ENCODE measurements at regions not wholly inside any gene's neighbourhood (a gene's known extent, or its start where the extent isn't known, plus 50 kb on each side); places are given as distances from the start of the nearest gene placed in this dataset.

DNA sequence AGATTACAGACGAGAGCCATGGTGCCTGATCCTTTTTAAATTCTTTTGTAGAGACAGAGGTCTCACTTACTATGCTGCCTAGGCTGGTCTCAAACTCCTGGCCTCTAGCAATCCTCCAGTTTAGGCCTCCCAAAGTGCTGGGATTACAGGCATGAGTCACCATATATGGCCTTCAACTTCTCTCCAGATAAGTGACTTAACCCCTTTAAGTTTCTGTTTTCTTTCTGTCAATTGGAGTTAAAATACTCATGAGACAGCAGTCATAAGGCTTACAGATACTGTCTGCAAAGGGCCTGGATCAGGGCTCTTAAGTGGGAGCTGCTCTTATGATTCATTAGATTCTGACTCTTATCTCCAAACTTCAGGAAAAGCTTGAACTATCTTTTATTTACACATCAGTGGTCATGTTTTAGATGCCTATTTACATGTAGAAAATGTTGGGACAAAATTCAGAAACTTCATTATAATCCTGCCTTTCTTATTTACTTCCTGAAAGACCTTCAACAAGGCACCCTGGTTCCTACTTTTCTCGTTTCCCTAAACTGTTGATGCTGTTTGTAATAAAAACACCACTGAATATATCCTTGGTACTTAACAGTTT is 271.5 kb upstream of the TBX3 start:
- H3K27ac ChIP-seq (ENCODE audit: low read depth, low read length), result no peak overlapping the region
- 61 to 71% (median 64%) methylated on average over 2 of the region's 2 CpGs for WGBS, 3 donors

DNA sequence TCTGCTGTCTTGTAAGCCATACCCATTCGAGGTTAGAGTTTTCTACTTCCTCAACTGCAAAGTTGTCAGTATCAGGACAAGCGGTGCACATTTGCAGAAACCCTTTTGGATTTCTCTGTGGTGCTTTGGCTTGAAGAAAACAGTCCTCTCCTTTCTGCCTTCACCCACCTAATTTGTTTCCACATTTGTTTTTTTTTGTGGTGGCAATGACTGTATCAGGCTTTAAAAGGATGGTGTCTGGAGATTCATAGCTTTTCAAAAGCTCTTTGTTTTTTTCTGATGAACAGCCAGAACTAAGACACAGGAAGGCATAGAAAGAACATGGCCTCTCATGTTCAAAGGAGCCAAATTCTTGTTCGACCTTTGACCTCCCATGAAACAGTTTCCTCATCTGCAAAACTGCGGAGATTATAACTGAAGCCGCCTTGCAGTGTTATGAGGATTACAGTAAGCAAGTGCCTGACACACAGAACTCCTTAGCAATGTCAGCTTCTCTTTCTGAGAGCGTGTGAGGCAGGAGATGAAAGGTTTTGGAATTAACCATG is 270.6 kb upstream of the TBX3 start:
- no peak overlapping the region for H3K27ac ChIP-seq (ENCODE audit: low read depth, low read length)
- 82 to 83% (median 83%) methylated on average over 6 of the region's 6 CpGs for WGBS, 3 donors

DNA sequence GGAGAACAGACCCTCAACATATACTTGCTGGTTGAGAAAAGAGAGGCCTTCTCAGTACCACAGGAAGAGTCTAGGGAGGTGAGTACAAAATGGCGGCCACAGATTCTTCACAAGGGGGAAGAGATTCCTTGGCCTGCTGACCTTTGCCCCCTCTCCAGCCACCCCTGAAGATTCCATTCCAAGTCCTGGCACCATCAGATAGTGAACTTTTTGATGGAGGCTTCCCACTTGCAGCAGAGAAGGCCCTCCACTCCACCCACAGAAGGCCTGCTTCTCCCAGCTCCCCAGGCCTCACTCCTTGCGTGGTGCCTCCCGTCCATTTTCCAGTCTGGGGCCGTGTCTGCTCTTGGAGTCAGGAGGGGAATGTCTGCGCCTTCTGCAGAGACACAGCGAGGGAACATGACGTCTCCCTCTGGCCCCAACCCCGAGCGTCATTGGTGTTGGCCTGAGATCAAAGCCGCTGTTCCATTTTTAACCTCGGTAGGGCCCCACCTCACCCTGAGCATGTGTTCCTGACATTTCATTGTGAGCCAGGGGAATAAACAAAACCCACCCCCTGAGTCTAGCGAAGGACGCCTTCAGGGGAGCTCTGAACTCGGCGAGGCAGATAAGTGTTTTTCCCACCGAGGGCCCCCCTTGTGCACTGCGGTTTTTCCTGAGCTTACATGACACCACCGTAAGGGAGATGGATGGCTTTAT is 268.7 kb upstream of the TBX3 start:
- H3K27ac ChIP-seq (ENCODE audit: low read depth, low read length), result no peak overlapping the region

DNA sequence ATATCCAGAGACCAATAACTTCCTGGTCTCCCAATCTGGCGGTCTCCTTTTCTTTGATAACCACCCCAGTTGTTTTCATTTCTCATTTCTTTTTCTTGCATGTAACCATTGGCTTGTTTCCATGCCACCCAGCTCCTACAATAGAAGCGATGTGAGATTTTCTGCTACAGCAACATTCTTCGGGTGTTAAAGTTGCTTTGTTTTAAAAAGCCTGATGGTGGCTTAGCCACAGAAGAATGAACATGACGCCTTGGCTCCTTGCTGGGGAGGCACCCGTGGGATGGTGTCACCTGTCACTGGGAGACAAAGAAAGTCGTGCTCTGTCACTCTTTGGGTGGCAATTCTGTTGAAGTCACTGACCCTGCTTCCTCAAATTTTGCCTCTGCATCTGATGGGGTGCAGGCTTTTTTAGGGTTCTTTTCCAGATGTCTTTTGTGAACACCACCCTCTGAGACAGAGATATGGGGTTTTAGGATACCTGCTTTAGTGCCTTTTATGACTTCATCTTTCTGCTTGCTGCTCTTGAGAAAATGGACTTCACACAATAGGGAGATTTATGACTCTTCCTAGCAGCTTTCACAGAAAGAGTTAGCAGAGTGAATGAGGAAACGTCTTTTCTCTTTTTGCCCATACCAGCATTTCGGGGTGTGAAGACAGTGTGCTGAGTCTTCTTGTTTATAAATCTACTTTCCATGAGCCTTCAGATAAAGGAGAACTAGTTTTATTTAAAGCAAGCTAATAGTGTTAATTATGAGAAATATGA is 265.3 kb upstream of the TBX3 start:
- WGBS, 3 donors, result 61 to 81% (median 69%) methylated on average over 8 of the region's 8 CpGs
- no peak overlapping the region for H3K27ac ChIP-seq (ENCODE audit: low read depth, low read length)

More for the DNA sequence above, 268.7 kb upstream of the TBX3 start:
- 64 to 76% (median 65%) methylated on average over 18 of the region's 18 CpGs for WGBS, 3 donors

DNA sequence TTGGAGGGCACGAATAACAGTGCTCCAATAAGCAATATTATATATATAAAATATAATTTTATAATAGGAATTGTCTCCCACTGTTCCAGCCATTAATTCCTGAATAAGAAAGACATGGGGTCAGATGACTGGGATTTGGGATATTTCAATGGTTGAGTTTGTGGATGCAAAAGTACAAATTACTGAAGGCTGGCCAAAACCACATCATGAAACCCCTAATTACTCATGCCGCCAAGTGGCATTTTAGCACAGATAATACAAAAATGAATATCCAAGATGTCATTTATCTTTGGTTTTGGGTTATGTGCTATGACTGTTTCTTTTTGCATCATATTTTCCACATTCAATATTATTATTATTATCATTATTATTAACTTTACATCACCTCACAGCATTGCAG is 261.4 kb upstream of the TBX3 start:
- WGBS, 3 donors, result 66 to 88% (median 87%) methylated on average over 2 of the region's 2 CpGs

DNA sequence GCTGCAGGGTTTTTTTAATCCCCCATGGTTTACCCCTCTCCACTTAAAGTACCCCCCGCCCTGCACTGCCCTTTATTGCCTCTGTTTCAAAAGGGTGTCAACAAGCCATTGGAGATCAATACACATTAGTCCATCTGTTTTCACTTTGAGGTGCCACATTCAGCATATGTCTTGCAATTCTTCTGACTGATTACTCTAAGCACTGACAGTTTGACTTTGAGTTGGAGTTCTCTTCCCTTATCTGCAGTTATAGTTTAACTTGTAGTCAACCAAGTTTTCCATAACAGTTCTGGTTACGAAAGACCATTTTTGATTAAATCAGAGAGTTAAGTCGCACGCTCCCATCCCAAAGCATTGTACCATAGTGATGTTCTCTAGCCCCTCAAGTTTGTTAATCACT is 260.8 kb upstream of the TBX3 start:
- WGBS, 3 donors, result 36 to 92% (median 80%) methylated on average over 4 of the region's 4 CpGs
- H3K27ac ChIP-seq (ENCODE audit: low read depth, low read length), result no peak overlapping the region

More for the DNA sequence above, 261.4 kb upstream of the TBX3 start:
- no peak overlapping the region for H3K27ac ChIP-seq (ENCODE audit: low read depth, low read length)

DNA sequence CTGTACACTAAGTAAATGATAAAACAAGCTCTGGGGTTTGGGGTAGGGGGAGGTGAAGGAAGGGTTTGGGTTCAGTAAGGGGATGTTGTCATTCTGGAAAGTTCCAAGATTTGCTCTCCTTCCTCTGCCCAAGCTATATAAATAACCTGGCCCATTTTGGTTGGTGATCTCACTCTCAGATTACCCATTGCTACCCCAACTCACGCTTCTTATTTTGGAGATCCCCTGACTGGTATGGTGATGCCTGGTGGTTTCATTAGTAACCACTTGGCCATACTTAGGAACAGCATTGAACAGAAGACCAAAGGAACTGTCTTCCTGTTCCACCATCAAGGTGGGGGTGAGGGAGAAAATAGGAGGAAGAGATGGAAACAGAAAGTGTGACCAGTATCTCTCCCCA is 259.6 kb upstream of the TBX3 start:
- 74 to 93% (median 76%) methylated on average over 1 of the region's 1 CpG for WGBS, 3 donors

DNA sequence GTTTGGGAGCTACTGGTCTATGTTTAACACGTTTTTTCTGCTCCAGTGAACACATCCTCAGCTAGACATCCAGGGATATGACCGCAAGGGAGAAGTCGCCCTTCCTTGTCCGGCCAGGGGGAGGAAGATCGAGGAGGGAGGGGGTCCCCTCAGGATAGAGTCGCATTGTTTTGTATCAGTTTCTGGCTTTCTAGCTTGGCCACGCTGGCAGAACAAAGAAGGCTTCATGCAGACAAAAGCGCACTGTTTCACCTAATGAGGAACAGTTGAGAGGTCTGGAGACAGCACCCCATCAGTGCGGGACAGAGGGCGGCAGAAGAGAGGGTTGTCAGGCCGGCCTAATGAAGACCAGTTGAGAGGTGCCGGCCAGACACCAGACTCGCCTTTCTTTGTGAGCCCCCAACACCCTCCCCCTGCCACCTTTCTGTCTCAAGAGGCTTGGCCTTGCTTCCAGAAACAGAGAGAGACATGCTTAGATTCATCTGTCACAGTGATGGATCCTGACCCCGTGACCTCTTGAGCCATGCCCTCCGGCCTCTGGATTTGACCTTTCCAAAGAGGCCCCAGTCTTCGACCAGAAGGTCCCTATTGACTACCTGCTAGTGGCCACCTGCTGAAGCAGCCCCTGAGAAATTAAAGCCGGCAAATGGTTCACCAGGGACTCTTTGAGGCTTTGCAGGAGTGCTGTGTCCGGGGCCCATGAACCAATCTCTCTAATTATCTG is 254.7 kb upstream of the TBX3 start:
- 44 to 87% (median 86%) methylated on average over 18 of the region's 18 CpGs for WGBS, 3 donors
- H3K27ac ChIP-seq (ENCODE audit: low read depth, low read length), result no peak overlapping the region

More for the DNA sequence above, 259.6 kb upstream of the TBX3 start:
- H3K27ac ChIP-seq (ENCODE audit: low read depth, low read length), result no peak overlapping the region

DNA sequence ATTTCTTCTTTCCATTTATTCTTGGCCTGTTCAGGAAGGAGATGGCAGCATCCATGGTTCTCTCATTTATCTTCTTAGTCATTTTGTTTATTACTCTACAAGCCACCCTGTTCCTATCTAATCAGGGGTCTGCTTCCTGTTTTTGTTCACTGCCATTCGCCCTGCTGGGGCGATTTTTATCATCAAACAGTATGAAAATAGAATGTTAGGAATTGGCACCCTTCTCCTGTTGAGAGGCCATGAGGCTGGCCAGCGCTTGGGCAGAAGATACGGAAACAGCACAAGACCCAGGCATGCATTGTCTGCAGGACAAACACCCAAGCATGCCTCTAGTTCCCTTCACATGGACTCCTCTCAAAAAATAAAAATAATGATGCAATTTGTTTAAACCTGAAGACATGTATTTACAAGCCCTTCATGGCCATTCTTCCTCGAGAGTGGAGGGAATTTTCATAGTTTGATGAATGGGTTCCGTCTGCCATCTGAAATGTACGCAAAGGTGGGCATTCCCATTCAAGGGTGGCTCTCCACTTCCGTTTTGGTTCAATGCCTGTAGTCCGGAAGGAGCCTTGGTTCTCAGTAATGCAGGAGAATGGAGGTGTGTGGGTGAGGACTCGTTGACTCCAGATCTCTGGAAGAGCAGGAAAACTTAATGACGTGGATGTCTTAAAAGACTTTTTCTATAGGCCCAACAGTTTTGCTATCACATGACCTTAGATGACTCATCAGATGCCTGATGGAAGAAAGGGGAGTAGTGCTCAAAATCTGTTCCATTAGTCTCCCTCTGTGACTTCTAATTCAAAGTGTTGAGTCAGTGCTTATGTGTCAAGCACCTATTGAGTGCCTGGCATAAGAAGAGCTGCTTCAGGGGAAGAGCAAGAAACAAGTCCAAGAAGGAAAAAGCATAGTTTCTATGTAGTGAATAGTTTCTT is 252.4 kb upstream of the TBX3 start:
- WGBS, 3 donors, result 63 to 68% (median 64%) methylated on average over 11 of the region's 11 CpGs
- H3K27ac ChIP-seq (ENCODE audit: low read depth, low read length), result no peak overlapping the region

DNA sequence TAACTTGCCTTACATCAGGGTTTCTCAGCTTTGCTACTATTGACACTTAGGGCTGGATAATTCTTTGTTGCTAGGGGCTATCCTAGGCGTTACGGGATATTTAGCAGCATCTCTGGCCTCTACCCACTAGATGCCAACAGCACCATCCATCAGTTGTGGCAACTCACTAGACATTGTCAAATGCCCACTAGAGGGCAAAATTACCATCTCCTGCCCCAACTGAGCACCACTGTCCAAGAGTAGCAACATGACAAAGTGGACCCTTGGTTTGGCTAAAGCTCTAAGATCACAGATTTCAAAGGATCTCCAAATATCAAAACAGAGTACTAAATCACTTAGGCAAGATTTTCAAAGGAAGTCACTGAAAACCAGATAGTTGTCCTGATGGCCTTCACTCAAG is 251.7 kb upstream of the TBX3 start:
- no peak overlapping the region for H3K27ac ChIP-seq (ENCODE audit: low read depth, low read length)
- 92 to 96% (median 95%) methylated on average over 2 of the region's 2 CpGs for WGBS, 3 donors

DNA sequence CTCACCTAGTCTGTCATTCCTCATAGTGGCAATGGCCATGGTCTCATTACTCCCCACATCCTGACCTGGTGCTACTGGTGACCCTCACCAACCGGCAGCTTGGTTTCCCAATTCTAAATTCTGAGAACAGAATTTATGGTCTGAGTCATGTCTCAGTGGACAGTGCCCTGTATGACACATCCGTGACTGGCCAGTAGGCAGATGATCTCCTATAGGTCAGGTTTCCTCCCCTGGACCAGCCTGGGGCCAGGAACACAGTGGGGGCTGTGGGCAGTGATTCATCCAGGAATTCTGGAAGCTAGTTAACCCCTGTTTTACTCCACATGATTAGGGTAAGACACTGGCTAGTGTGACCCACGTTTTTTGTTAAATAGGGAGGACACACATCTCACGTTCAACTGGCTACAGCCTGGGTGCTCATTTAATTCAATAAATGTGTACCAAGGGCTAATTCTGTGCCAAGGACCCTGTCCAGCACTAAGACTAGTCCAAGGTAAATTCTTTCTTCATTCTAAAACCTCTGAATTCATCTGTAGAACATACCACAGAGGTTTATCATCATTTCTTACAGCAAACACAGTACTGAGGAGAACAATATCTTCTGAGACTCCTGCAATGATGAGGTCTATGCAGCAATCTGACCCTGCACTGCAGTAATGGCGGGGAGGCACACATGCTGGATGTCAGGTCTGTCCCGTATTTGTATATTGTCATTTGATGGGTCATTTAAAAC is 249.6 kb upstream of the TBX3 start:
- 72 to 74% (median 72%) methylated on average over 6 of the region's 6 CpGs for WGBS, 3 donors
- no peak overlapping the region for H3K27ac ChIP-seq (ENCODE audit: low read depth, low read length)

DNA sequence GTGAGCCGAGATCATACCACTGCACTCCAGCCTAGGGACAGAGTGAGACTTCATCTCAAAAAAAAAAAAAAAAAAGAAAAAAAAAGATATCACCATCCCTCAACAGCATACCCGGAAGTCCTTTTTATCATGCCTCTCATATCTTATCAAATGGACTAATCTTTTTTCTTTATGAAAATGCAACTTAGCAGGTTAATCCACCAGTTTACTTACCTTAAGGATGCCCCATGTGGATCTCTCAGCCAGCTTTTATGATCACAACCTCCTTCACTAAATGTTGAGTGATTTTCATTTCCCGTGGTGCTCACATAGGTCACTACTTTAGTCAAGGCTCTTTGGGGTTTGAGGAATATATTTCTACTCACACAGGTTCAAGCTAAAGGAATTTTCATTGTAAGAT is 248.8 kb upstream of the TBX3 start:
- H3K27ac ChIP-seq (ENCODE audit: low read depth, low read length), result no peak overlapping the region
- 73 to 93% (median 86%) methylated on average over 2 of the region's 3 CpGs for WGBS, 3 donors

DNA sequence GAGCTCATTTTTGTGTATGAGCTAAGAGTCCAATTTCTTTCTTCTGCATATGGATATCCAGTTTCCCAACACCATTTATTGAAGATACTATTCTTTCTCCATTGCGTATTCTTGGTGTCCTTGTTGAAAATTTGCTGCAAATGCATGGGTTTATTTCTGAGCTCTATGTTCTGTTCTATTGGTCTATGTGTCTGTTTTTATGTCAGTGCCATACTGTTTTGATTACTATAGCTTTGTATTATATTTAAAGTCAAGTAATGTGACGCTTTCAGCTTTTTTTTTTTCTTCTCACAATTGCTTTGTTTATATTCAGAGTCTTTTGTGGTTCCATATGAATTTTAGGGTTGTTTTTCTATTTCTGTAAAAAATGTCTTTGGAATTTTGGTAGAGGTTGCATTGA is 247.1 kb upstream of the TBX3 start:
- WGBS, 3 donors, result 75 to 95% (median 93%) methylated on average over 2 of the region's 2 CpGs
- no peak overlapping the region for H3K27ac ChIP-seq (ENCODE audit: low read depth, low read length)

DNA sequence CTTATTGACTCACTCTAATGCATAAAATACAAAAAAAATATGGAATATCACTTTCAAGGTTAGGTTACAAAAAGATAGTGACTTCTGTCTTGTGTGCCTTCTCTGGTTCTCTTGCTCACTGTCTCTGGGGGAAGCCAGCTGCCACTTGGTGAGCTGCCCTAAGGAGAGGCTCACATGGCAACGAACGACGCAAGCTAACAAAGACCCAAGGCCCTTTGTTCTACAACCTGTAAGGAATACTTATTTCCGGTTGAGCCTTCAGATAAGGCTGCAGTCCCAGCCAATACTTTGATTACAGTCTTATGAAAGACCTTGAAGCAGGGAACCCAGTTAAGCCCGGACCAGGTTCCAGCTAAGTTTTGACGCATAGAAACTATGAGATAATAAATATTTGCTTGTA is 242.4 kb upstream of the TBX3 start:
- H3K27ac ChIP-seq (ENCODE audit: low read depth, low read length), result no peak overlapping the region
- WGBS, 3 donors, result 53 to 90% (median 88%) methylated on average over 6 of the region's 6 CpGs

DNA sequence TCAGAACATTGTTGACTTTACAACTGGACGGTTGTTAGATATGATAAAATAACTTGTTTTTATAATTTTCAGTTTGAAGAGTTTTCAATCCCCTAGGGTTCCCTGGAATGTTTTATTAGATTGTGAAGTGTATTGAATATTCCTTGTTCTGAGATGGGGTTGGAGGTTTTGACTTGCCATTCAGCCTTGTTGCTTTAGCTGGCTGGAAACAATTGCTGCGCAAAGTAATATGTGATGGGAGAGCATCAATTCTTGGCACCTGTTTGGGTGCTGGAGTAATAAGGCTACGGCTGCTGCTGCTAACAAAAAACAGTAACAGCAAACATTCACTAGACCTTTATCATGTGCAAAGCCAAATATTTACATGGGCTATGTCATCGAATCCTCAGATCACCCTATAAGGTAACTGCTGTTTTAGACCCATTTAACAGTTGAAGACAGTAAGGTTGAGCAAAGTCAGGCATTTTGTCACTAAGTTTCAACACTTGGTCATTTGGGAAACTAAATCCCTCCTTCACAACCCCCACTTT is 241.0 kb upstream of the TBX3 start:
- 60 to 80% (median 71%) methylated on average over 4 of the region's 4 CpGs for WGBS, 3 donors
- no peak overlapping the region for H3K27ac ChIP-seq (ENCODE audit: low read depth, low read length)

DNA sequence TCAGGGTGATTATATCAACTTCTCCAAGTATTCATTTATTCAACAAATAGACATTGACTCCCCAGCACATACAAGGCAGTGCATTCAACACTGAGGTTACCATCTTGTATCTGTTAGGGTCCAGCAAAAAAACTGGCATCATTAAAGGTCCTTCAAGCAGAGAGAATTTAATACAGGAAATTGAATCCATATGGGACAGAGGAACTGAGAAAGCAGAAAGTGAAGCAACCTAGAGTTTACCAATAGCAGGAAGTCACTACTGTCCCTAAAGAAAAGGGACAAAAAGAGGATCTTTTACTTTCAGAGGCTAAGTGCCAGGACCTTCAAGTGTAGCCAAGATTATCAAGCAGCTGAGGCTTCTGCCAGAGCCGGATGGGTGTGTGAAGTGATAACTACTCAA is 237.8 kb upstream of the TBX3 start:
- H3K27ac ChIP-seq (ENCODE audit: low read depth, low read length), result no peak overlapping the region
- WGBS, 3 donors, result 49 to 56% (median 53%) methylated on average over 1 of the region's 1 CpG

Data from adipose tissue (tissue), 3 donors.